Upper lobe of left lung (tissue), 6 donors: ENCODE measurements at regions not wholly inside any gene's neighbourhood (a gene's known extent, or its start where the extent isn't known, plus 50 kb on each side); places are given as distances from the start of the nearest gene placed in this dataset.

Experiments used
- ATAC-seq, 2 donors: fragments of 200-7000 bp; cut with Tn5 transposase; one replicate each; pipeline ENCODE4 v1.9.1; 2022; ENCODE audit warnings: mild to moderate bottlenecking in 2 of 2, moderate library complexity in 2 of 2; ENCODE audit not compliant: low FRiP score in 2 of 2
- DNase-seq, 2 donors: peaks; one replicate each; pipeline ENCODE4 v3.0.0-alpha.2; 2019 to 2020
- H3K27ac ChIP-seq, 4 donors: fragments of 200-600 bp; sonication (generic); one replicate each; pipeline ENCODE4 v1.5.1; 2016 to 2019
- H3K27me3 ChIP-seq, 4 donors: fragments of 200-600 bp; sonication (generic); one replicate each; pipeline ENCODE4 v1.5.1; 2017 to 2019
- H3K36me3 ChIP-seq, 4 donors: fragments of 200-600 bp; sonication (generic); one replicate each; pipeline ENCODE4 v1.5.1; 2016 to 2019
- H3K4me1 ChIP-seq, 4 donors: fragments of 200-600 bp; sonication (generic); one replicate each; pipeline ENCODE4 v1.5.1; 2018 to 2019
- H3K4me3 ChIP-seq, 4 donors: fragments of 200-600 bp; sonication (generic); one replicate each; pipeline ENCODE4 v1.5.1; 2017 to 2019; ENCODE audit warnings: mild to moderate bottlenecking in 2 of 4, moderate library complexity in 1 of 4
- H3K9me3 ChIP-seq, 4 donors: fragments of 200-600 bp; sonication (generic); one replicate each; pipeline ENCODE4 v1.5.1; 2018 to 2019
- CTCF ChIP-seq, 6 experiments: fragments of 450-650 bp in 4 of 6; fragments of 200-600 bp in 2 of 6; sonication (generic) in 2 of 6; IDR thresholded peaks; one replicate each; pipeline ENCODE4 v1.5.1; 2016 to 2019; ENCODE audit warnings: antibody characterized with exemption in 6 of 6
- EP300 ChIP-seq, 4 donors: sonication (generic); formaldehyde crosslinking; IDR thresholded peaks; one replicate each; pipeline ENCODE4 v1.5.1; 2017; ENCODE audit warnings: antibody characterized with exemption in 4 of 4, control low read depth in 2 of 4
- POLR2A ChIP-seq, 4 donors: fragments of 450-650 bp; IDR thresholded peaks; one replicate each; pipeline ENCODE4 v1.5.1; 2016 to 2017; ENCODE audit warnings: antibody characterized with exemption in 4 of 4, mild to moderate bottlenecking in 2 of 4
- POLR2AphosphoS5 ChIP-seq, 2 donors: sonication (generic); formaldehyde crosslinking; IDR thresholded peaks; one replicate each; pipeline ENCODE4 v1.5.1; 2017; ENCODE audit warnings: antibody characterized with exemption in 2 of 2
- WGBS, 2 donors: methylation state at CpG; one replicate each; pipeline ENCODE4 v1.1.5; 2017 to 2018; 5-methylcytosine and 5-hydroxymethylcytosine counted together
- donor health status: DM: no; HTN: no; CAD: no; lungs with moderate emphysema.
- donor health status: DM: no; HTN: yes; CAD: no; lungs with severe emphysema.

GRCh38 chr1:94602802-94603625, 61.5 kb upstream of the F3 start:
- DNase-seq (no peak), ATAC-seq (no peak)
- Histone ChIP-seq H3K9me3 (no peaks in the 10 kb centered on the region), H3K27ac (peak overlapping the region in 1 of 4 donors; percentile 78), H3K4me3 (peak overlapping the region in 1 of 4 donors; percentile 16), H3K27me3 (no peaks in the 10 kb centered on the region), H3K36me3 (no peaks in the 10 kb centered on the region), H3K4me1 (peaks cover 5 to 16% (median 12%) of the 10 kb centered on the region in 4 donors)
- 46 to 68% methylated on average over 3 of the region's 3 CpGs for WGBS, 2 donors
- TF ChIP-seq EP300 (IDR thresholded peaks at IDR 0.05) (no peak), CTCF (IDR thresholded peaks at IDR 0.05) (no peak), POLR2AphosphoS5 (IDR thresholded peaks at IDR 0.05) (no peak), POLR2A (IDR thresholded peaks at IDR 0.05) (no peak)

GRCh38 chr1:94602316-94602715, 60.8 kb upstream of the F3 start:
- peak in 1 of 2 donors; percentile 62 for DNase-seq
- Histone ChIP-seq H3K36me3 (no peaks in the 10 kb centered on the region), H3K27ac (peak overlapping the region in 2 of 4 donors; percentile 68 to 78), H3K27me3 (no peaks in the 10 kb centered on the region), H3K4me3 (peak overlapping the region in 3 of 4 donors; percentile 12 to 29 (median 16)), H3K9me3 (no peaks in the 10 kb centered on the region), H3K4me1 (peaks cover 5 to 16% (median 12%) of the 10 kb centered on the region in 4 donors)
- WGBS, 2 donors: 15% methylated on average over 4 to 9 of the region's 9 CpGs
- TF ChIP-seq CTCF (IDR thresholded peaks at IDR 0.05) (no peak), POLR2AphosphoS5 (IDR thresholded peaks at IDR 0.05) (peak; percentile 28 to 43), EP300 (IDR thresholded peaks at IDR 0.05) (peak in 1 of 4 donors; percentile 23), POLR2A (IDR thresholded peaks at IDR 0.05) (no peak)
- peak; percentile 67 to 68 for ATAC-seq

GRCh38 chr1:94600556-94600955, 59.0 kb upstream of the F3 start:
- TF ChIP-seq POLR2AphosphoS5 (IDR thresholded peaks at IDR 0.05): no peak
- TF ChIP-seq CTCF (IDR thresholded peaks at IDR 0.05): no peak
- TF ChIP-seq EP300 (IDR thresholded peaks at IDR 0.05): no peak
- TF ChIP-seq POLR2A (IDR thresholded peaks at IDR 0.05): no peak
- Histone ChIP-seq H3K4me1 (peaks cover 5 to 16% (median 14%) of the 10 kb centered on the region in 4 donors), H3K4me3 (no peak overlapping the region), H3K27me3 (no peaks in the 10 kb centered on the region), H3K27ac (no peak overlapping the region), H3K9me3 (no peaks in the 10 kb centered on the region), H3K36me3 (no peaks in the 10 kb centered on the region)
- 72 to 77% methylated on average over 2 of the region's 2 CpGs for WGBS, 2 donors
- DNase-seq (no peak), ATAC-seq (no peak)

- WGBS, 2 donors: 75% methylated on average over 11 of the region's 11 CpGs
- H3K9me3 ChIP-seq: no peaks in the 10 kb centered on the region
- H3K27ac ChIP-seq: peak overlapping the region in 2 of 4 donors; percentile 15 to 19
- TF ChIP-seq CTCF (IDR thresholded peaks at IDR 0.05) (peak in 5 of 6 experiments; percentile 28 to 66 (median 56)), EP300 (IDR thresholded peaks at IDR 0.05) (no peak)
- H3K36me3 ChIP-seq: no peaks in the 10 kb centered on the region
- H3K4me3 ChIP-seq: no peak overlapping the region
- peak in 1 of 2 donors; percentile 72 for DNase-seq
- no peaks in the 10 kb centered on the region for H3K27me3 ChIP-seq
- peak; percentile 42 to 61 for ATAC-seq
- peaks cover 5 to 16% (median 15%) of the 10 kb centered on the region in 4 donors for H3K4me1 ChIP-seq
Observed at GRCh38 chr1:94599095-94599813, 57.7 kb upstream of the F3 start.
